GM18951 (cell line): ENCODE measurements at regions not wholly inside any gene's neighbourhood (a gene's known extent, or its start where the extent isn't known, plus 50 kb on each side); places are given as distances from the start of the nearest gene placed in this dataset.
"Not testable (repeated sequence)": the region's sequence is repeated elsewhere in the genome, so short reads cannot be mapped to it uniquely, and the experiment has no call there.

ENCODE experiments used
- POLR2A ChIP-seq: IDR thresholded peaks from 4 replicates; pipeline ENCODE4 v1.6.1; 2011; ENCODE audit warnings: mild to moderate bottlenecking; ENCODE audit not compliant: insufficient read length, insufficient read depth; ENCODE audit errors: extremely low read depth
- in situ Hi-C: fragments of 300-500 bp; cut with MboI; formaldehyde crosslinking; loops from one replicate; pipeline ENCODE4 v1.12.0; 2022; ENCODE audit warnings: low sequenced_read_pairs, mixed read lengths, inconsistent platforms; ENCODE audit not compliant: unreplicated experiment

DNA sequence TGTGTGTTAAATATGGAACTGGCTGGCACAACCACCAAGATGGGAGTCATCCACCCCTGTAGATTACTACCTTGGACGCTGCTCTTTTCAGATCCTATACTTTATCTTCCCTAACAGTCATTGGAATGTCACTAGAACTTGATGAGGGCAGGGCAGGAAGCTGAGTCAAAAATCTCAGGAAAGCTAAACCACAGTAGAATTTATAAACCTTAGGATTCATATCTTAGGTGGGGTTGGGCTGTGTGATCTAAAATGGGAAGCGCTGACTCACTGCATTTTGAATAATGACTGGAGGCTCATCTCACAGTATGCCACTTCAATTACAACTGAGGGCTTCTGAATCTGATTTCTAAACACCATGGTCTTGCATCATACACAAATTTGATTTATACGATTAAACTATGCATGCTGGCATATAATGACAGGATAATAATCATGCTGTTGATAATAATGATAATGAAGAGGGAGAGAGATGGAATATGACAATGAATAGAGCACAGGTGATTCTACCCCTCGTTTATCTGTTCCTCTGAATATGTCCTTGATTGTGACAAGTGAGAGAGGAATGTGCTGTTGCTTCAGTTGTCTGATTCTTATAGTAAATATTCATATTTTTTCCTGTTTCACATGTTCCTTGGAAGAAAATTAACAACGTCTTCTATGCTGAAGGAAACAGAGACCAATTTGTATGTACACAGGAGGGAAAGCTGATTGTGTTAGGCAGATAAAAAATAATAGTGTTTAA is 270.3 kb upstream of the HS3ST1 start:
- in situ Hi-C loops, result no loop called here
- TF ChIP-seq POLR2A, result no peak

DNA sequence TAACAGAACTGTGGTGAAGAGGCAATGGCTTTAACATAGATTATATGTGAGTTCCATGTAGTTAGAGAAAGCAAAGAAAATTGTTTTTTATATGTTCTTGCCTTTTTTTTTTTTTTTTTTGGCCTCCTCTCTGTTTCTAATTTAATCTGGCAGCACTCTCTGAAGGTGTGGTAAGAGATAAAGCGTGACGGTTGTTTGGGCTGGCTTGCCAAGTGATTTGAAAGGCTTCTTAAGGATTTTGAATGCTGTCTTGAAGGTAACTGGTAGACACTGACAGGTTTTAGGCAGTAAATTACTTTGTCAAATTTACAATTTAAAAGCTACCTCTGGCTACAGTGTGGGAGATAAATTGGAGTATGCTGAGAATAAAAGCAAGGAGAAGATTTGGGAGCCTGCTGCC is 269.3 kb upstream of the HS3ST1 start:
- TF ChIP-seq POLR2A, result no peak
- in situ Hi-C loops, result no loop called here

GRCh38 chr4:11693693-11694092 is 265.0 kb upstream of the HS3ST1 start:
- no peak for TF ChIP-seq POLR2A
- in situ Hi-C loops, result no loop called here

DNA sequence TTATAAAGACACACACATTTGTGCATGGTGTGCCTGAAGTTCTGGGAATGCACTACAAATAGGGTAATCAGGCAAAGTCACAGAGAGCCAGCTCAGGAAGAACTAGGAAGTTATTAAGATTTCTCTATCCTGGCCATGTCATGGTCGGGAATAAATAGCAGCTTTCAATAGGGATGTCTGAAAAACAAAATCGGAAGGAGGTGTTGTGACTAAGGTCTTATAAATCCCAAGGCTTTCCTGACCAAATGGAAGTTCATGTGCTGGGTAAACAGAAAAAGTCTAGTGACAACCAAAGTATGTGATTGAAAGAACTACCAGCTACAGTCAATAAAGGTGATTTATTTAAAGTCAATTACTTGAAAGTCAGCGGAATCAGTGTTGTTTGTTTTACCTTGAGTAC is 262.5 kb upstream of the HS3ST1 start:
- no peak for TF ChIP-seq POLR2A
- in situ Hi-C loops, result no loop called here

GRCh38 chr4:11687727-11688126 is 259.0 kb upstream of the HS3ST1 start:
- no peak for TF ChIP-seq POLR2A
- in situ Hi-C loops, result no loop called here

- in situ Hi-C loops, result no loop called here
- TF ChIP-seq POLR2A, result no peak
Observed at GRCh38 chr4:11685481-11685880, 256.8 kb upstream of the HS3ST1 start.

- TF ChIP-seq POLR2A, result no peak
- in situ Hi-C loops, result no loop called here
Observed at GRCh38 chr4:11675051-11675800, 246.5 kb upstream of the HS3ST1 start.

GRCh38 chr4:11670304-11670703 is 241.6 kb upstream of the HS3ST1 start:
- TF ChIP-seq POLR2A, result no peak
- in situ Hi-C loops, result no loop called here

DNA sequence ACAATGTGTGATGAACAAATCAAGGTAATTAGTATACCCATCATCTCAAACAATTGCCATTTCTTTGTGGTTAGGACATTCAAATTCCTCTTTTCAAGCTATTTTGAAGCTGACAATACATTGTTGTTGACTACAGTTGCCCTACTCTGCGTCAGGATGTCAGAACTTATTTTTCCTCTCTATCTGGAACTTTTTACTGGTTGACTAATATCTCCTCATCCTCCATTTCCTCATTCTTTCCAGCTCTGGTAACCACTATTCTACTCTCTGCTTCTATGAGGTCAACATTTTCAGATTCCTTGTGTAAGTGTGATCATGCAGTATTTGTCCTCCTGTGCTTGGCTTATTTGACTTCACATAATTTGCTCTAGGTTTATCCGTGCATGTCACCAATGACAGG is 240.5 kb upstream of the HS3ST1 start:
- TF ChIP-seq POLR2A, result no peak
- in situ Hi-C loops, result no loop called here

- TF ChIP-seq POLR2A, result no peak
- in situ Hi-C loops, result no loop called here
Observed at GRCh38 chr4:11663114-11663513, 234.4 kb upstream of the HS3ST1 start.

DNA sequence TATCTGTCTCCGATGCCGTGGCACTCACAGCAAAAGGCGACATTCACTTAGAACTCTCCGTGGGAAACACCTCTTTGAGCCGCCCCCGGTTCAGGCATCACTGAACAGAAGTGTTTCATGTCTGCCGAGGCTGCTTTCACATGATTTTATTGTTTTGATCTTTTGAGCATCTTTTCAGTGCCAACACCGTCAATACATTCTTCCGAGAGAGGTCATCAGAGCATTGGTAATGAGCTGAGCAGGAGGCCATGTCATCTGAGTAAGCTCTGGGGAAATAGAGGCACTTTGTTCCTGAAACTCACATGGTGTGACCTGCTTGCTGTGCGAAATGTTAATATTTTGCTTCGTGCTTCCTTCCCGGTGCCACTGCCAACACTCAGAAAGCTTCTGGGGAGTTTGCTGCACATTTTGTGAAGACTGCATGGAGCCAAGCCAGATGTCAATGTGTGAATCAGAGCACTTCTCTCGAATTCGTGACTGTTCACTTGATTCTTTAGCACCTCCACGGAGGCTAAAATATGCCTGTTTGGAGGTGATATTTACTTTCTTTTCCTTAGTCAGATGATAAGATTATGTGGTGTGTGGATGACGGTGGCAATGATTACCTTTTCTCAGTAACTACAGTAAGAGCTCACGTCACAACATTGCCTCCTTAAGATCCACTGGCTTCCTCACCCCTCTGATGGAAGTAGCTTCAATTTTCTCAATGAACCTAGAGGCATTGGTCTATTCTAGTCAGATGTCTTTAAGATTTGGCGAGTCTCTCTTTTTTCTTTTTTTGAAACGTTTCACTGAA is 222.3 kb upstream of the HS3ST1 start:
- no peak for TF ChIP-seq POLR2A
- in situ Hi-C loops, result no loop called here

DNA sequence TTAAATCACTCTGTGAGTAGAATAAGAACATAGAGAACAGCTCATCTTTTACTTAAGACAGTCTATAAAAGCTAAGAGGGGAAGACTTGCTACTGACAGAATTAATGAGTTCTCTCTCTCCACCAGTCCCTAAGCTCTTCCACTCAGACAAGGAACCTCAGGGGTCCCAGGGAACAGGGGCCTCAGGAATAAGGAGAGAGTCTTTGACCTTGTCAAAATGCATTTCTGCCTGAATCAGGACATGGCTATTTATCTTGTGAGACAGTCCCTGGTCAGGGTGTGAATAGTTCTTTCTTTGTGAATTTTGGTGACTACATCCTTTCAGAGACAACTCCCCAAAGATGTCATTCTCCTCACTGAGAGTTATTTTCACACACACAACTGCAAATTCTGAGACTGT is 218.7 kb upstream of the HS3ST1 start:
- in situ Hi-C loops, result no loop called here
- TF ChIP-seq POLR2A, result no peak

DNA sequence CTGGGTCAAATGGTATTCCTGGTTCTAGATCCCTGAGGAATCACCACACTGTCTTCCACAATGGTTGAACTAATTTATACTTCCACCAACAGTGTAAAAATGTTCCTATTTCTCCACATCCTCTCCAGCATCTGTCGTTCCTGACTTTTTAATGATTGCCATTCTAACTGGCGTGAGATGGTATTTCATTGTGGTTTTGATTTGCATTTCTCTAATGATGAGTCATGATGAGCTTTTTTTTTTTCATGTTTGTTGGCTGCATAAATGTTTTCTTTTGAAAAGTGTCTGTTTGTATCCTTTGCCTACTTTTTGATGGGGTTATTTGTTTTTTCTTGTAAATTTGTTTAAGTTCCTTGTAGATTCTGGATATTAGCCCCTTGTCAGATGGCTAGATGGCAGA is 214.4 kb upstream of the HS3ST1 start:
- in situ Hi-C loops, result not testable (repeated sequence)

DNA sequence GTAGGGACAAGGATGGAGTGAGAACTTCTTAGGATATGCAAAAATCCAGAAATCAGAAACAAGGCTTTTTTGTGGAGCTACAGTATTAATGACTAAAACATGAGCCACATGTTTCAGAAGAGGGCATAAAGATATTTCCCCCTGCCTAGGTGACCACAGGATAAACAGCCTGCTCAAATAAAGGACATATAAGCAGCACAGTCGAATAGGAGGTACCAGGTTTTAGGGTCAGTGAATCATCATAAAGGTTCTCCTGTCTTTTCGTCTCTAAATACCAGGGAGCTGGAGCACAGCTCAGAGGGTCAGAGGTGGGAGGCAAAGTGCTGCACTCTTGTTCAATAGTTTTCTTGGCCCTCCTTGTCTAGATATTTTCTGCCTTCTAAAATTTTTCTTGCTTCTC is 211.9 kb upstream of the HS3ST1 start:
- no peak for TF ChIP-seq POLR2A
- in situ Hi-C loops, result no loop called here

- in situ Hi-C loops, result no loop called here
- no peak for TF ChIP-seq POLR2A
Observed at GRCh38 chr4:11636551-11636950, 207.9 kb upstream of the HS3ST1 start.
